SKM-1 treated with dmso at 0.1 percent for 144 hours (cell line): ENCODE measurements at regions not wholly inside any gene's neighbourhood (a gene's known extent, or its start where the extent isn't known, plus 50 kb on each side); places are given as distances from the start of the nearest gene placed in this dataset.
A peak's percentile ranks its signal among the peaks of the same experiment; 100 is the strongest.
"Not testable (repeated sequence)": the region's sequence is repeated elsewhere in the genome, so short reads cannot be mapped to it uniquely, and the experiment has no call there.

Experiments used
- DNase-seq: peaks from one replicate; lab custom pipeline; 2025; ENCODE audit not compliant: unreplicated experiment; lab: John Stamatoyannopoulos, UW

- DNase-seq, result no peak
Observed at GRCh38 chr12:20017802-20018201, 350.5 kb upstream of the PDE3A start.

DNA sequence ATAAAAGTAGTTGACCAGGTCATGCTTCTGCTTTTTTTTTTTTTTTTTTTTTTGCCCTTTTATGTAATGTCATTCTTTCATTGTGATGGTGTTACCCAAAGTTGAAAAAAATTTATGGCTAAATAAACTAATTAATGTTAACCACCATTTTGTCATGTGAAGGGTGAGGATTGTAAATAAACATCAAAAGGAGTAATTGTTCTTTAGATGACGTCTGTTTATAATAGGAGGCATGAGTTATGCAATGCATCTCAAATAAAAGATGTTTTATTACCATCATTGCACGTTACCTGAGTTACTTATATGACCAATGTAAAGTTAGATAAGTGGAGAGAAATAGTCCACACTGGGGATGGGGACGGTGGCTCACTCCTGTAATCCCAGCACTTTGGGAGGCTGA lies 349.9 kb upstream of the PDE3A start:
- no peak for DNase-seq

GRCh38 chr12:20024194-20024593 lies 344.1 kb upstream of the PDE3A start:
- peak; percentile 4 for DNase-seq

GRCh38 chr12:20028033-20028432 lies 340.3 kb upstream of the PDE3A start:
- DNase-seq, result no peak

GRCh38 chr12:20030826-20031225 lies 337.5 kb upstream of the PDE3A start:
- DNase-seq, result no peak

DNA sequence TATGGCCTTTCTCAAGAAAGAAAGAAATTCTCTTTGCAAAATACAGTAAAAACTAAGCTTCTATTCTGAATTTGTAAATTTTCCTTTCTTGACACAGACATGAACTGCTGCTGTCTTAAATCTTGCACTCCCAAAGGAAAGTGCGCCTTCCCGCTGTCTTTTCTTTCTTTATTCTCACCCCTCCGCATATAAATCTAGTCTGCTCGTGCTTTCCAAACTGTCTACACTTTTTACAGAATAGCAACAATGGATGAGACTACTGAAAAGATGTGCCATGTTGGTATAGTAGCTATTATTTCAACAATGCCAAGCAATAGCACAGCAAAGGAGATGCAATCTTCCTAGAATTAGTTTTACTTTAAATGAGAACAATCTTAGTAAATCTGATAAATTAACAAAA lies 328.8 kb upstream of the PDE3A start:
- no peak for DNase-seq

DNA sequence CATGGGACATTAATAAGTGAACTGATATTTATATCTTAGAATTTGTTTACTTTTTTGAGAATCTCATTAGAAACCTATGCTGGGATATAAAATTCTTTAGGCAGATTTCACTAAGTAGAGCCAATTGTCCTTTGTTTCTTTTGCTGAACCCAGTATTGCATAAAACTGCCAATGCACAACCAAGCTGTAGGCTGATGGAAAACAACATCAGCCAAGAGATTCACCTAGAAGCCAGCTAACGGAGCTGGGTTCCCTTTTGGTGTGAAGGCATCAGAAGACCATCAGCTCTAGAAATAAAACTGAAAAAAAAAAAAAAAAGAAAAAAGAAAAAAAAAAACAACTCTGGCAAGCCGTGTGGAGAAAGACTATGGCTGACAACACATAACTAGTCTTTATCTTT lies 328.2 kb upstream of the PDE3A start:
- DNase-seq, result no peak

DNA sequence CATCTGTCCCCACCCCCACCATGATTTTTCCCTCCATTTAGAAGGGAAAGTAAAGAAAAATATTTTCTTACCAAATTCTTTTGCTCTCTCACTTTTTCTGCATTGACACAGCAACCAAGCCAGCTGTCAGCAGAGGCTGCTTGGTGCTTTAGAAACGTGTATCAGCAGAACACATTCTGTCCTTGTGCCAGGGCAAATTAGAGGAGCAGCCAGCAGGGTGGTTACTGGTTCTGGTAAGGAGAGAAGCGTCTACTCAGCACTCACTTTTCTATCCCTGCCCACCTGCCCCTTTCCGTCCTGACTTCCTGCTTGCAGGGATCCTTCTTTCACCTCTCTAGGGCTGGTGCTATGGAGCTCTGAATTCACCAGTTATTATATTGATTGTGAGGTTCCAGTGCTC lies 327.5 kb upstream of the PDE3A start:
- no peak for DNase-seq

- DNase-seq, result no peak
Observed at GRCh38 chr12:20044351-20044750, 324.0 kb upstream of the PDE3A start.

GRCh38 chr12:20044846-20045245 lies 323.5 kb upstream of the PDE3A start:
- no peak for DNase-seq

GRCh38 chr12:20047901-20048300 lies 320.4 kb upstream of the PDE3A start:
- DNase-seq, result no peak

DNA sequence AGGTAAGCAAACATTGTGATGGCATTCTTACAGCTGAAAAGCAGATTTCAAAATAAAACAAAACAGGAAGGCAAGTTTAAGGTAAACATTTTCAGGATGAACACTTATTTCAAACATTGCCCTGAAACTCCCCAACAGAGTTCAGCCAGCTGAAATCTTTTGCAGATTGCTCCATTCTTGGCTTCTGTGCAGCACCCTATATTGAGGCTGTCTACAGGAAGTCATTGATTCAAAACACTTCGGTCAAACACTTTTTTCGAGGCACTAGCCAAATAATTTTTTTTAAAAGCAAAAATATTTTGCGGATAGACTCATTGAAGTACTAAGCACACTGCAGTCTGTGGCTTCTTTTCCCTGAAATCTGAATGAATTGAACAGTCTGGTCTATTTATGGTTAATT lies 318.1 kb upstream of the PDE3A start:
- no peak for DNase-seq

DNA sequence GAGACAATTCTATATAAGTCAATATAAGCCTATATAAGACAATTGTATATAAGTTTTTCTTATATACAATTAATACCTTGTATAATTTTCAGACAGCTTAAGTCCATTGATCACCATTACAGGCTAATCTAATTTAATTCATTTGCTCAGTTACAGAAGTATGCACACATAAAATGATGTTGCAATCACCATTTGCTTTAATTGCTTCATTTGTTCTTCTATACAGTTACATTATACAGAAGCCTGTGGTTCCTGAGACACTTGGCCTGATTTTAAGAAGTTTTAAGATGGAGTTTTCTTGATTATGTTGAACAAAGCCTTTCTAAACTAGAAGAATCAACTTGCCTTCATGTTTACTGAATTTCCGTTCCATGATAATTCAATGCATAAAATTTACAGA lies 314.6 kb upstream of the PDE3A start:
- no peak for DNase-seq

DNA sequence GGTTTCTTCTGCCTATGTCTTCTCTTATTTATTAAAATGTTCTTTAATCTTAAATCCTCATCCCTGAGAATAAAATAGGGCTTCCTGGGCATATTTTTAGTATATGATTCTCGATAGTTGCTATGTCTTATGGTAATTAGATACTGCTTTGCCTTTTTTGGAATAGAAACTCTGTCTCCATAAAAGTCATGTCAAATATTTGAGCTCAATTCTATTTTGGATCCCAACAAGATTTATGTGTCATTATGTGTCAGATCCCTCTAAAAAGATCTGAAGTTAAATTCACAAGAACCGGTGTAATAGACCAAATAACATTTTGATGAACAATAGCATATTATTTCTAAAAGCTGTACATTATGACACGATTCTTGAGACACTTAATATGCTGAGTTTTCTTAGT lies 312.5 kb upstream of the PDE3A start:
- DNase-seq, result no peak

DNA sequence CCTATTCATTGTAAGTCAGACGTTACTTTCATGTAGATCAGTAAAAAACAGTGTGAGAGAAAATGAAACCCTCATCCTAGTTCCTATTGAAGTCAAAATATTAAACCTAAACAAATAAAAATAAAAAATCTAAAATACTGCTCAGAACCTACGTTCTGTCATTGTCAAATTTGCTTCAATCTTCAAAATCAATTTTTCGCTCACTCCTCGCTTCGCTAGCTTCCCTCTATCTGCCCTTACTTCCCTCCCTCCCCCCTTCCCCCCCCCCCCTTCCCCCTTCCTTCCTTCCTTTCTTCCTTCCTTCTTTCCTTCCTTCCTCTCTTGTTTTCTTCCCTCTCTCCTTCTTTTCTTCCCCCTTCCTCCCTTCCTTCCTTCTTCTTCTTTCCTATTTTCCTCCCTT lies 310.9 kb upstream of the PDE3A start:
- no peak for DNase-seq

DNA sequence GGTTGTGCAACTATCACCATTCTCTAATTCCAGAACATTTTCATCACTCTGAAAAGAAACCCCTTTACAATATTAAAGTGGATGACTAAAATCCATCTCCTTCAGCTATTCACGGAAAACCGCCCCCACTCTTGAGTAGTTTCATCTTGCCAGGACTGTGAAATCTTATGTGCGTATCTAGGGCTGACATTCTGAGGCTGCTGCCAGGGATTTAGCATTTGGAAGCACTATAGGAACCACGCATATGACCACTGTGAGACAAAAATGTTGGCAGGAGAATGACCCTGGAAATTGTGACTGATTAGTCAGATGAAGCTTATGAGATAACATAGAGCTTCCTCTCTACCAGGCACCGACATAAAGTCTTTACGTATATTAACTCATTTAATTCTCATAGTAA lies 305.2 kb upstream of the PDE3A start:
- DNase-seq, result no peak

DNA sequence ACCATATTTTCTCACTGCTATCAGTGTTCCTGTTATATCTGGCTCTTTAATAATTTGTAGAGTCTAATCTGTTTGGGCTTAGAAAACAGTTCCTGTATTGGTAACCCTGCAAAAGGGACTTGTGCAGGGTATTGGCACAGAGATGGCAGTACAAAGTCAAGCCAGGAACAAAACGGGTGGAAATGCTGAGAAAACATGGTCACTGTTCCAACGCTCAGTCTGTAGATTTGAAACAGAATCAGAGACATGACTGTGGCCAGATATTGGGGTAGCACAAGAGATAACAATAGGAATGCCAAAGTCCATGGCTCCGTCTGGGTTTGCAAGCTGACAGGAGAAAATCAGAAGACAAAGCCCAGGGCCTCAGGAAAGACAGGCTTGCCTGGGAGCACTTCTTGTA lies 290.7 kb upstream of the PDE3A start:
- DNase-seq, result no peak

DNA sequence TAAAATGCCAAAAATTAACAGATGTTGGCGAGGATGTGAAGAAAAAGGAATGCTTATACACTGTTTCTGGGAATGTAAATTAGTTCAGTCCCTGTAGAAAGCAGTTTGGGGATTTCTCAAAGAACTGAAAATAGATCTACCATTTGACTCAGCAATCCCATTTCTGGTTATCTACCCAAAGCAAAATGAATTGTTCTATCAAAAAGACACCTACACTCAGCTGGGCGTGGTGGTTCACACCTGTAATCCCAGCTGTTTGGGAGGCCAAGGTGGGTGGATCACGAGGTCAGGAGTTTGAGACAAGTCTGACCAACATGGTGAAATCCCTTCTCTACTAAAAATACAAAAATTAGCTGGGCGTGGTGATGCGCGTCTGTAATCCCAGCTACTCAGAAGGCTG lies 279.3 kb upstream of the PDE3A start:
- DNase-seq, result no peak

- DNase-seq, result not testable (repeated sequence)
Observed at GRCh38 chr12:20093190-20093810, 275.0 kb upstream of the PDE3A start.

DNA sequence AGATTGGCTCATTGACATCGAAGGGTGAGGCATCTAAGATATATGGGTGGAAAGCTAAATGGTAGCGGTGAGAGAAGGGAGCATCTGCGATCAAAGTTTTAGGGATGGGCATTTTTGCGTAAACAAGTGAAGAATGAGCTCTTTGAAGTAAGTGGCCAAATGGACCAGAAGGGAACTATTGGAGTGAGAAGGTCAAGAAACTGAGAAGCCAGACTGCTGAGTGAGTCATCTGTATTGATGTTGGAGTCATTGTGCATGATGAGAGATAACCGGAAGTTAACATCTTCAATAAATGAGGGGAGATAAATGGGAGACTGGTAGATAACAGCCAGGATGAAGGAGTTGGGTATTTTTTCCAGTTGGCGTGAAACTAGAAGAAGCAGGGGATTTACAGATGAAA lies 271.9 kb upstream of the PDE3A start:
- DNase-seq, result no peak

DNA sequence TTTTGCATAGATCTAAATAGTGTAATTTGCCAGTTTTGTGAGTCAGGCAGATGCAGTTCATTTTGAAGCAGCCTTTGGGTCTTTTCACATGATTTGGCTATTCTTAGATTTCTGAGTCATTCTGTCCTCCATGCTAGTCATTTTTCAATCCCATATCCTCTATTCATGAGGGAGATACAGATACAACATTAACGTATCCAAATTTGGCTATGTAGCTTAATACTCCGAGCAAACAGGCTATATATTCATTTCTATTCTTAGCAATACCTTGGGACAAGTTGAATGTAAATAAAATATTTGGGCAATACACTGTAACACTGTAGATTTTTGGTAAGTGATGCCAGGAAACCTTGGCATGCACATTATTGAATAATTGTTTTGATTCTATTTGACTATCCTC lies 270.7 kb upstream of the PDE3A start:
- DNase-seq, result no peak

GRCh38 chr12:20099395-20100183 lies 268.7 kb upstream of the PDE3A start:
- DNase-seq, result no peak

GRCh38 chr12:20101046-20101445 lies 267.3 kb upstream of the PDE3A start:
- no peak for DNase-seq
